Pulmonary artery endothelial cell (primary cell): ENCODE measurements at regions not wholly inside any gene's neighbourhood (a gene's known extent, or its start where the extent isn't known, plus 50 kb on each side); places are given as distances from the start of the nearest gene placed in this dataset.
"Not testable (repeated sequence)": the region's sequence is repeated elsewhere in the genome, so short reads cannot be mapped to it uniquely, and the experiment has no call there.

ENCODE experiments used
- DNase-seq: peaks from one replicate; pipeline ENCODE4 v3.0.0-alpha.2; 2011; ENCODE audit warnings: low read depth, low spot score

- no peak for DNase-seq
Measured at GRCh38 chr5:125236981-125237380, 490.5 kb upstream of the ZNF608 start.

- DNase-seq, result no peak
Measured at GRCh38 chr5:125244531-125244930, 498.1 kb upstream of the ZNF608 start.

- no peak for DNase-seq
Measured at GRCh38 chr5:125245216-125245615, 498.8 kb upstream of the ZNF608 start.

GRCh38 chr5:125249400-125249799 lies 503.0 kb upstream of the ZNF608 start:
- DNase-seq, result no peak

- DNase-seq, result no peak
Measured at GRCh38 chr5:125251703-125252102, 505.3 kb upstream of the ZNF608 start.

GRCh38 chr5:125253634-125254033 lies 507.2 kb upstream of the ZNF608 start:
- not testable (repeated sequence) for DNase-seq

- DNase-seq, result no peak
Measured at GRCh38 chr5:125254267-125254666, 507.8 kb upstream of the ZNF608 start.

GRCh38 chr5:125256296-125256695 lies 509.9 kb upstream of the ZNF608 start:
- DNase-seq, result no peak

GRCh38 chr5:125257057-125257972 lies 510.9 kb upstream of the ZNF608 start:
- no peak for DNase-seq

- DNase-seq, result no peak
Measured at GRCh38 chr5:125257997-125258396, 511.6 kb upstream of the ZNF608 start.

GRCh38 chr5:125258615-125259014 lies 512.2 kb upstream of the ZNF608 start:
- no peak for DNase-seq

- no peak for DNase-seq
Measured at GRCh38 chr5:125261505-125262250, 515.2 kb upstream of the ZNF608 start.

- peak; percentile 66 for DNase-seq
Measured at GRCh38 chr5:125262782-125263181, 516.3 kb upstream of the ZNF608 start.

- no peak for DNase-seq
Measured at GRCh38 chr5:125263356-125263755, 516.9 kb upstream of the ZNF608 start.

- no peak for DNase-seq
Measured at GRCh38 chr5:125266106-125266505, 519.7 kb upstream of the ZNF608 start.

- no peak for DNase-seq
Measured at GRCh38 chr5:125267636-125268248, 521.3 kb upstream of the ZNF608 start.

GRCh38 chr5:125269926-125270325 lies 523.5 kb upstream of the ZNF608 start:
- no peak for DNase-seq

- no peak for DNase-seq
Measured at GRCh38 chr5:125272357-125272756, 525.9 kb upstream of the ZNF608 start.

- no peak for DNase-seq
Measured at GRCh38 chr5:125274211-125274610, 527.8 kb upstream of the ZNF608 start.

GRCh38 chr5:125274938-125275724 lies 528.7 kb upstream of the ZNF608 start:
- peak; percentile 46 for DNase-seq

- no peak for DNase-seq
Measured at GRCh38 chr5:125275725-125276090, 529.3 kb upstream of the ZNF608 start.
